DMS79 (cell line): ENCODE measurements at regions not wholly inside any gene's neighbourhood (a gene's known extent, or its start where the extent isn't known, plus 50 kb on each side); places are given as distances from the start of the nearest gene placed in this dataset.
"Not testable (repeated sequence)": the region's sequence is repeated elsewhere in the genome, so short reads cannot be mapped to it uniquely, and the experiment has no call there.

Experiments
- DNase-seq: peaks from one replicate; lab custom pipeline; 2025; lab: John Stamatoyannopoulos, UW

- no peak for DNase-seq
These were observed 349.4 kb upstream of the RUNX1 start for GRCh38 chr21:35398346-35398982.

DNA sequence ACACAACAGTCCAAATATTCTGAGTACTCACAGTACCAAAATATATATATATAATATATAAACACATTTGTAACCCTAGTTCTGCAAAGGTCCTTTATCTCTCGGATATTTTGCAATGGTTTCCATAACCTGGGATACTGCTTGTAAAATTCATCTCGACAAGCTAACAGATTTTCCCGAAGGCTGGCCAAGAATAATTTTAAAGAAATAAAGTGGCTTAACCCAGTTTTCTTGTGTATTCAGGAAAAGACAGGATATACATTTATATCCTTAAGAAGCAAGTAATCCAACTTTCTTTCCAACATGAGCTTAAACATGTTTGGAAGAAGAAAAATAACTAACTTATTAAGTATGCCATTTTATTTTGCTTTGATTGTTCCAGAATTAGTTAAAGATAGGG is 348.7 kb upstream of the RUNX1 start:
- DNase-seq: no peak

DNA sequence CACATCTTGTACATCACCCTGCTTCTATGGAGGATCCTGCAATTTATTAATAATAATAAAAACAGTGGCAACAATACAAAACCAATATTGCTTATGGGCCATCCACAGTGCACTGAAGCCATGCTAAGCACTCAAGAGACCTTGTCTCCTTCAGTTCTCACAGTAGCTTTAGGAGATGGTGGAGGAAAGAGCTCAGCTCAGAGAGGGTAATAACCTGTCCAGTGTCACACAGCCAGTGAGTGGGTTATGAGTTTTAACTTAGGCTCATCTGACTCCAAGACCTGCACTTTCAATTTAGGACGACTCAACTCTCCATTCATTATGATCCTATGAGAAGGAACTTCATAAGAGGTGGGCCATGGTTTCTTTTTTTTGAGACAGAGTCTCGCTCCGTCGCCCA is 347.6 kb upstream of the RUNX1 start:
- DNase-seq: no peak

- DNase-seq: no peak
These were observed 346.6 kb upstream of the RUNX1 start for GRCh38 chr21:35395728-35396127.

DNA sequence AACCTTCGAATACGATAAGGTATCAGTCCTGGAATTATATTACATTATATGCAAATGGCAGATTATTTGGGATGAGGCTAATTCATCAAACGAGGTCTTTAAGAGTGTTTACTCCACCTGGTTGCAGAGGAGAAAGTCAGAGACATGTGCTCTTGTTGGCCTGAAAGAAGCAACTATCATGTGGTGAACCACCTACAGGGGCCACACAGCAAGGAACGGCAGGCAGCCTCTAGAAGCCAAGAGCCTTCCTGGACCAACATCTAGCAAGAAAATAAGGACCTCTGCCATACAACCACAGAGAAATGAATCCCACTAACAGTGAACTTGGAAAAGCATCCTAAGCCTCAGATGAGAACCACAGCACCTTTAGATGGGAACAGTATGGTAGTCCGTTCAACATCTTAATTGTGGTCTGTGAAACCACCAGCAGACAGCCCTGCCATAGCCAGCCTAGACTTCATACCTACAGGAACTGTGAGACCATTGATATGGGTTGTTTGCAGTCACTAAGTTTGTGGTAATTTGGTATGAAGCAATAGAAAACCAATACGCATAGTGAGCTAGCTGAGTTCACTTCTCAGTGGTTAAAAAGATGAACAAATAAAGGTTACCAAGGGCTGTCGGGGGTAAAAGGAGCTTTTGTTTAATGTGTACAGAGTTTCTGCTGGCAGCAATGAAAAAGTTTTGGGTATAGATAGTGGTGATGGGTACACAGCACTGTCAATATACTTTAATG is 345.7 kb upstream of the RUNX1 start:
- no peak for DNase-seq

GRCh38 chr21:35394049-35394448 is 344.9 kb upstream of the RUNX1 start:
- DNase-seq: no peak

GRCh38 chr21:35390013-35390776 is 341.1 kb upstream of the RUNX1 start:
- DNase-seq: peak; percentile 78

DNA sequence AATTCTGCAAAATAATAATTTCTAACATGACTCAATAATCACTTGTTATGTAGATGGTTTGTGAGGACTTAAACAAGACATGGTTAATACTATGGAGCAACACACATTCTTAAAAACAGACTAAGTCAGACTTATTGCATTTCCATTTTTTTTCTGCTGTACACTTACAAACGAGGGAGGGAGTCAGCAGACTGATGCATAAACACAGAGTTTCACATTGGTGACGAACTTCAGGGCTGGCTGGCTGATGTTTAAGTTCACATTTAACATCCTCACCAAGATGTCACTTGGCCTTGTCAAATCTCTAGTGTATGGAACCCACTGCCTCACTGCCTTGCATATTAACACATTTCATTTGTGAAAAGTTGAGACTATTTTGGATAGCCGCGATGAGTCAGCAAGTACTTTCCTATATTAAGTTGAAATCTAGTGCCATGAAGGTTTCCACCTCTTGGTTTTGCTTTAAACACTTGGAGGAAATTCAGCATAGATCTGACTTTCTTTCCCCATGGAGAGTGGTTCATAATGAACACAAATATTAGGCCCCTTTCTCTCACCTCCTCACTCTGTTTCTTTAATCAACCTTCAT is 337.5 kb upstream of the RUNX1 start:
- DNase-seq: no peak

DNA sequence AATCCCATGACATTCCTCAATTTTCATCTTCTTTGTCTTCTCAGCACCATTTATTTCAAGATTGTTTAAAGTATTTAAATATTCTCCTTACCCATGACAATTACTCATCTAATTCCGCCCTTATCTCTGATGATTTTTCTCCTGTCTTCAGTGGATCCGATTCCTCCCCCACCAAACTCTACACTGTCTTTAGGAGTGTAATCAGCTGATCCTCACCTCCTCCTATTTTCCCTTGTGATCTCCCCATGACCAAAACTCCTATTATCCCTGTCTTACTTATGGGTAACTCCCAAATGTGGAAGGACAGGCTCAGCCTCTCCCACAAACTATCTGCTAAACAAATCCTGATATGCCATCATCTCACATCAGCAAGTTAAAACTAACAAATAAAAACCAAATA is 335.3 kb upstream of the RUNX1 start:
- no peak for DNase-seq

DNA sequence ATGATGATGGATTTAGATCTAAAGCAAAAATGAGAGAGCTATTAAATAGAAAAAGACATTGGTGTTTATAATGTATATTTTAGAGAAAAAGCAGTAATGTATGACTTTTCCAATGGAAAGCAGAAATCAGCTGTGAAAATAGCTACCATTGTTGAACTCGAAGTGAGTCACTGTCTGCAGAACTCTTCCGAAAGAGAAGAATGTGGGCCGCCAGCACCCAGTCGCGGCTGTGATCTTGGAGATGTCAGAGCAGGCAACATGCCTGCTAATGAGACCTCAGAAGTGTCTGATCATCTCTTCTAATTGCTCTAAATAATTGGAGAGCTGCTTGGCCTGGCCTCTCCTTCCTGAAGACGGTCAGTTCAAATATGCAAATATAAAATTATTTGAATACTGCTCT is 333.6 kb upstream of the RUNX1 start:
- DNase-seq: no peak

- no peak for DNase-seq
These were observed 332.7 kb upstream of the RUNX1 start for GRCh38 chr21:35381743-35382310.

GRCh38 chr21:35380304-35380703 is 331.2 kb upstream of the RUNX1 start:
- not testable (repeated sequence) for DNase-seq

GRCh38 chr21:35378881-35379280 is 329.8 kb upstream of the RUNX1 start:
- DNase-seq: no peak

- DNase-seq: no peak
These were observed 328.5 kb upstream of the RUNX1 start for GRCh38 chr21:35377505-35378090.

DNA sequence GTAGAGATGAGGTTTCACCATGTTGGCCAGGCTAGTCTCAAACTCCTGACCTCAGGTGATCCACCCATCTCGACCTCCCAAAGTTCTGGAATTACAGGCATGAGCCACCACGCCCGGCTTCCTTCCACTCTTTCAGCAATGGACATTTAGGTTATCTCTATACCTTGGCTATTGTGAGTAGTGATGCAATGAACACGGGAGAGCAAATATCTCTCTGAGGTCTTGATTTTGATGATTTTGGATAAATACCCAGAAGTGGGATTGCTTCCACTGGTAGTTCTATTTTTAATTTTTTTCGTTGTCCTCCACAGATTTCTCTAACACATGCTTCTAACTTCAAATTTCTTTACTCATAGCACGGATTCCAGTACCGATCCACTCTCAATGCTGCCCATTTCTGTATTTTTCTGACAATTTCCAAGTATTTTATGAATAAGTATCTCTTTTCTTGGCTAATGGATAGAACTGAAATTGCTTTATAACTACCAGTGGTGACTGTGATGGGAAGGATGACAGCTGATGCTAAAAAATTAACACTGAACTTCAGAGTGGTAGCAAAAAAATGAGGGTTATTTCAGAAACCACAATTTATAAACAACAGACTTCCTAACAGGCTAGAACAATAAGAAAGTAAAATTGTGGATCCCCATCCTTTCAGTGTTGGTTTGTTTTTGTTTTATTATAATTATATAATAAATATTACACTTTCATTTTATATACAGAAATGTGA is 327.5 kb upstream of the RUNX1 start:
- no peak for DNase-seq

GRCh38 chr21:35375115-35375514 is 326.0 kb upstream of the RUNX1 start:
- DNase-seq: no peak

GRCh38 chr21:35373998-35374397 is 324.9 kb upstream of the RUNX1 start:
- no peak for DNase-seq

DNA sequence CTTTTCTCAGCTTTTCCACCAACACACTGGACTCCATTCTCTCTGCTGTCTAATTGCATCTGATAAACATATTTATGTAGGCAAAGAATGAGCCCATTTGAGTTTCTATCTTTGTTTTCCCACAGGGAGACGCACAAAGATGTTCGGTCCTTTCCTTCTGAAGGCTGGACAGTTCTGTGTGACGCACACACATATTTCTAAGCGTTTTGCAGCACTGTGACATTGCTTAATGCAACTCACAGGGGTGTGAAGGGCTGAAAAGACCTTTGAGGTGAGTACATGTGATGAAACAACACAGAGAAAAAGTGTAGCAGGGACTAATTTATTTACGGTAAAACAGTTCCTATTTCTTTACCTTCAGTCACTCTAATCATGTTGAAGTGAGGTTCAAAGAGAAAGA is 323.1 kb upstream of the RUNX1 start:
- DNase-seq: no peak

DNA sequence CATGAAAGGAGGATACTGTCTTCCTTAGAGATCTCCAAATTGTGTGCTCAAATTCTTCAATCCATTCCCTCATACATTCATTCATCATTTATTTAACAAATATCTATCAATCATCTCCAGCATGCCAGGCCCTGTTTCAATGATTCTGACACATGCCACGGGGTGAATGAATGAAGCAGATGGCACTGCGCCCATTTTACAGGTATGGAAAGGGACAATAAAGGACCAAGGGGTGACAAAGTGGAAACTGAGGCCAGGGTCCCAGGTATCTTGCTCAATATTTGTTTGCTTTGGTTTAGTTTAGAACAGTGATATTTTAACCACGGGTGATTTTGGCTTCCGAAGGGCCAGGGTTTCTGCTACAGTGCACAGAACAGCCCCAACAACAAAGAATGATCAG is 321.6 kb upstream of the RUNX1 start:
- DNase-seq: no peak

GRCh38 chr21:35370071-35370470 is 321.0 kb upstream of the RUNX1 start:
- DNase-seq: no peak

- no peak for DNase-seq
These were observed 319.2 kb upstream of the RUNX1 start for GRCh38 chr21:35368326-35368725.
